Right lobe of liver (tissue), 6 donors: ENCODE measurements at regions not wholly inside any gene's neighbourhood (a gene's known extent, or its start where the extent isn't known, plus 50 kb on each side); places are given as distances from the start of the nearest gene placed in this dataset.

Experiments
- ATAC-seq, 4 donors: fragments of 200-7000 bp; cut with Tn5 transposase; one replicate each; pipeline ENCODE4 v1.9.1; 2020; ENCODE audit warnings: mild to moderate bottlenecking in 4 of 4, moderate library complexity in 4 of 4
- DNase-seq, 3 donors: peaks; one replicate each; pipeline ENCODE4 v3.0.0-alpha.2; 2020
- H3K27ac ChIP-seq, 3 donors: fragments of 200-600 bp; one replicate each; pipeline ENCODE4 v1.8.0; 2022
- H3K27me3 ChIP-seq, 2 donors: fragments of 200-600 bp; one replicate each; pipeline ENCODE4 v1.8.0; 2022
- H3K36me3 ChIP-seq, 4 donors: fragments of 200-600 bp; sonication (generic) in 1 of 4; one replicate each; pipeline versions ENCODE4 v1.5.1 to v1.8.0; 2017 to 2022; ENCODE audit warnings: control low read depth in 1 of 4
- H3K4me1 ChIP-seq, 4 donors: fragments of 200-600 bp; sonication (generic) in 1 of 4; one replicate each; pipeline versions ENCODE4 v1.5.1 to v1.8.0; 2017 to 2022; ENCODE audit warnings: control low read depth in 1 of 4
- H3K4me3 ChIP-seq, 3 donors: fragments of 200-600 bp; one replicate each; pipeline ENCODE4 v1.8.0; 2022
- H3K9me3 ChIP-seq, 4 donors: fragments of 200-600 bp; sonication (generic) in 1 of 4; one replicate each; pipeline versions ENCODE4 v1.5.1 to v1.8.0; 2017 to 2022; ENCODE audit warnings: control low read depth in 1 of 4
- POLR2A ChIP-seq: fragments of 450-650 bp; IDR thresholded peaks from one replicate; pipeline ENCODE4 v1.6.1; 2017; ENCODE audit warnings: antibody characterized with exemption, mild to moderate bottlenecking
- WGBS: methylation state at CpG from one replicate; pipeline ENCODE4 v1.1.6; 2018; ENCODE audit warnings: low coverage, low lambda C conversion rate; ENCODE audit not compliant: insufficient coverage; ENCODE audit errors: missing lambda C conversion rate; 5-methylcytosine and 5-hydroxymethylcytosine counted together
- intact Hi-C, 2 donors: fragments of 100-400 bp; cut with DNase I; formaldehyde crosslinking; loops; one replicate each; pipeline versions ENCODE4 v1.11.2 to v1.14.1; 2022
- TF ChIP-seq, protein P1 (sequence below), 4 donors: fragments of 200-600 bp in 3 of 4; fragments of 450-650 bp in 1 of 4; IDR thresholded peaks; one replicate each; pipeline versions ENCODE4 v1.5.1 to v1.8.0; 2016 to 2022; ENCODE audit warnings: antibody characterized with exemption in 4 of 4, mild to moderate bottlenecking in 2 of 4
- donor health status: DM: no; HTN: yes; CAD: no.
- donor health status: DM: no; HTN: no; CAD: no.
- donor health status: DM: no; HTN: no; CAD: no.
- donor health status: DM: no; HTN: yes; CAD: no.
- donor health status: DM: no; HTN: yes; CAD: no.

DNA sequence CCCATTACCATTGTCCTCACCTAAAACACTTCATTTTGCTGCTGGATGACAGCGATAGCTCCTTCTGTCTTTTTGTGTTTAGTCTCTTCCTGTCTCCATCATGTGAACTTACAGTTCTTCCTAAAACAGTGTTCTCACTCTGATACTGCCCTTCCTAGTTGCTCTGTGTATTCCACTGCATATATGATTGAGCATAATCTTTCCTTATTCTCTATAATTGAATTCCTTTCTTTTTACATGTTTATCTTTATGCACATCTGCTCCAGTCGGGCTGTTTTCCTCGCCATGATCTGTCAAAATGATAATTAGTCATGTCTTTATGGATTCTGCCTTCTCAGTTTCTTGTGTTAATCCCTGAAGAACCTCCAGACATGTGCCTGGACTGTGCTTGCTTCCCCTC lies 405.1 kb upstream of the SEMA6D start:
- Histone ChIP-seq H3K36me3 (no peaks in the 10 kb centered on the region), H3K27me3 (no peaks in the 10 kb centered on the region), H3K27ac (no peak overlapping the region), H3K4me1 (no peaks in the 10 kb centered on the region), H3K9me3 (no peaks in the 10 kb centered on the region), H3K4me3 (no peak overlapping the region)
- no peak for TF ChIP-seq POLR2A
- TF ChIP-seq, protein P1, sequence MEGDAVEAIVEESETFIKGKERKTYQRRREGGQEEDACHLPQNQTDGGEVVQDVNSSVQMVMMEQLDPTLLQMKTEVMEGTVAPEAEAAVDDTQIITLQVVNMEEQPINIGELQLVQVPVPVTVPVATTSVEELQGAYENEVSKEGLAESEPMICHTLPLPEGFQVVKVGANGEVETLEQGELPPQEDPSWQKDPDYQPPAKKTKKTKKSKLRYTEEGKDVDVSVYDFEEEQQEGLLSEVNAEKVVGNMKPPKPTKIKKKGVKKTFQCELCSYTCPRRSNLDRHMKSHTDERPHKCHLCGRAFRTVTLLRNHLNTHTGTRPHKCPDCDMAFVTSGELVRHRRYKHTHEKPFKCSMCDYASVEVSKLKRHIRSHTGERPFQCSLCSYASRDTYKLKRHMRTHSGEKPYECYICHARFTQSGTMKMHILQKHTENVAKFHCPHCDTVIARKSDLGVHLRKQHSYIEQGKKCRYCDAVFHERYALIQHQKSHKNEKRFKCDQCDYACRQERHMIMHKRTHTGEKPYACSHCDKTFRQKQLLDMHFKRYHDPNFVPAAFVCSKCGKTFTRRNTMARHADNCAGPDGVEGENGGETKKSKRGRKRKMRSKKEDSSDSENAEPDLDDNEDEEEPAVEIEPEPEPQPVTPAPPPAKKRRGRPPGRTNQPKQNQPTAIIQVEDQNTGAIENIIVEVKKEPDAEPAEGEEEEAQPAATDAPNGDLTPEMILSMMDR (IDR thresholded peaks at IDR 0.05): no peak
- intact Hi-C loops: no loop called here
- ATAC-seq (no peak), DNase-seq (no peak)
- 57% methylated on average over 3 of the region's 3 CpGs for WGBS

DNA sequence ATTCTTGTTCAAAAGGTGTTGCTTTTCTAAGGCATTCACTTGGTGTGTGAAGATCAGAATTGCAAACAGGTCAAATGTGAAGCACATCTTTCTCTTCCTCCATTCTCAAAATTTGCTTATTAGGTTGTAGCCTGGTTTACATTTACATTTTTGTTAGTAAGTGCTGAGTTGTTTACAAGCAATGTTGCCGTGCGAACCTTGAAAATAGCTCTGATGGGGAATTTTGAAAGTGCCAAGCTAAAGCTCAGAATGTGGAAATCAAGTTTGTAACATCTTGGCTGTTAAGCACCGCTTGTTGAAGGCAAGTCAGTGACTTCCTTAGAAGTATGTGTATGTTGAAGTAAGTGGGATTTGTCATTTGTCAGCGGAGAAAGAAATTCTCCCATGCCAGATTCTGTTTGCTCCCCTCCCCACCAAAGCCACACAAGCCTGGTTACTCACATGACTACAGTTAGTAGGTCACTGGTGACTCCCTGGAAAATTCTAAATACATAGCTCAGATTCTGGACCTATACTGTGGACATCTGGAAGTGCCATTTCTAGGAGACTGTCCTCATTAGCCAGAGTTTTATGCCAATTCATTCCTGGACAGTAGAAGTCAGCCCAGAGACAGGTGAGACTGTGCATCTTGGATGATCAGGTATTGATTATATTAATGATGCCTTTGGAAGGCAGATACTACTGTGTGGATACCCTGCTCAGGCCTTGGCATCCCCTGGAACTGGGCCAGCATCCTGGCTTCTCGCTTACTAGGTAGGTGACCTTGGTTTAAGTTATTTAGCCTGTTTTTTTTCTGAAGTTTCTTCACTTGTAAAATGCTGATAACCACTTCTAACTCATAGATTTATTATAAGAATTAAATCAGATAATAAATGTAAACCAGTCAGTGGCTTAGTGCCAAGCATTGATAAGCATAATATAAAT lies 390.6 kb upstream of the SEMA6D start:
- ATAC-seq: no peak
- WGBS: 59% methylated on average over 5 of the region's 5 CpGs
- H3K4me3 ChIP-seq: no peak overlapping the region
- TF ChIP-seq, protein P1 (IDR thresholded peaks at IDR 0.05): no peak
- no peak for TF ChIP-seq POLR2A
- no peak overlapping the region for H3K27ac ChIP-seq
- no peaks in the 10 kb centered on the region for H3K9me3 ChIP-seq
- H3K27me3 ChIP-seq: no peaks in the 10 kb centered on the region
- DNase-seq: no peak
- intact Hi-C loops: no loop called here
- H3K4me1 ChIP-seq: no peaks in the 10 kb centered on the region
- H3K36me3 ChIP-seq: no peaks in the 10 kb centered on the region

DNA sequence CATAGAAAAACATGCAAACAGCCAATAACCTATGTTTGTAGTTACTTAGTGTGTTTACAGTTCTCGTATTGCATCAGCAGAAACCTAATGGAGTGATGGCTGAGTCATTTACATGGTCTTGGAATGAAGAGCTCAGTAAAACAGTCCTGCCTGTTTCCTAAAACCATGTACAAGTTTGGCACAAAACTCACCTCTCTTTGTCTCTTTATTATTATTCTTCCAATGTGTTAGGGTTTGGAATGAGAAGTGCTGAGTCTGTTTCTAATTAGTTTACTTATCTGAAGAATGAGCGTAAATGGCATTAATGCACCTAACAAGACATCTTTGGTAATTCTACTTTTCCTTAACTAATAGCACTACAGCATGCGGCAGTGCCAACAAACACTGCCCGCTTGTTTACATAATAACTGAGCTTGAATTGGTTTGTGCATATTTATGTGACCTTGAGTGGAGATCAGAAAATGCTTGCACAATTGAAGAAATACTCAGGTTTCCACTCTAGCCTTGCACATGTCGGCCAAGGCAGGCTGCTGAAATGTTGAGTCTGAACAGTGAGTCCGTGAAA lies 385.4 kb upstream of the SEMA6D start:
- H3K9me3 ChIP-seq: no peaks in the 10 kb centered on the region
- H3K36me3 ChIP-seq: no peaks in the 10 kb centered on the region
- H3K27me3 ChIP-seq: no peaks in the 10 kb centered on the region
- intact Hi-C loops: no loop called here
- H3K4me1 ChIP-seq: no peaks in the 10 kb centered on the region
- no peak overlapping the region for H3K4me3 ChIP-seq
- DNase-seq (no peak), ATAC-seq (peak in 1 of 4 donors; percentile 27)
- 38% methylated on average over 6 of the region's 6 CpGs for WGBS
- TF ChIP-seq, protein P1 (IDR thresholded peaks at IDR 0.05): no peak
- no peak for TF ChIP-seq POLR2A
- no peak overlapping the region for H3K27ac ChIP-seq

DNA sequence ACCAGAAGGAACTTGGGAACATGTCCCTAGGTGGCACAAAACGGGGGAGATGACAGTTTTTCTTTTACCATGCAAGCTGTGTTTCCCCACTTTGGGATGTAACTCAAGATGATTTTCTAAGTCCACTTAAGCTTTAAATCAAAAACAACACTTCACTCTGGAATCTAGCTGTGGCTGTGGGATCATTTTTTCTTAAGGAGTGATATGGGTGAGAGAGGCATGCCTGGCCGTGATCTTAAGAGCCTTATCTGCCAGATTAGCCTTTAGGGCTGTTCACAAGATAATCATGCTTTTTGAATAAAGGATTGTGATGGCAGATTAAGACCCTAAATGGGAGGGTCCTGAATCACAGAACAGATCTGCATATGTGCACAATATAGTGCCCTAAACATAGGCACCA lies 384.8 kb upstream of the SEMA6D start:
- intact Hi-C loops: no loop called here
- Histone ChIP-seq H3K4me1 (no peaks in the 10 kb centered on the region), H3K9me3 (no peaks in the 10 kb centered on the region), H3K27me3 (no peaks in the 10 kb centered on the region), H3K27ac (no peak overlapping the region), H3K36me3 (no peaks in the 10 kb centered on the region), H3K4me3 (no peak overlapping the region)
- 67% methylated on average over 2 of the region's 2 CpGs for WGBS
- DNase-seq (no peak), ATAC-seq (no peak)
- no peak for TF ChIP-seq POLR2A
- TF ChIP-seq, protein P1 (IDR thresholded peaks at IDR 0.05): no peak
